SK-N-SH treated with all-trans-retinoic acid at 6 μM for 48 hours (cell line): ENCODE measurements at regions not wholly inside any gene's neighbourhood (a gene's known extent, or its start where the extent isn't known, plus 50 kb on each side); places are given as distances from the start of the nearest gene placed in this dataset.

Experiments
- ATAC-seq: fragments of 200-7000 bp; cut with Tn5 transposase; 3 replicates; pipeline ENCODE4 v1.9.1; 2020; ENCODE audit warnings: mild to moderate bottlenecking, moderate library complexity
- ARNTL ChIP-seq: fragments of 450-650 bp; formaldehyde crosslinking; IDR thresholded peaks from 2 replicates; pipeline ENCODE4 v1.5.0; 2020; ENCODE audit warnings: low read depth, mild to moderate bottlenecking, moderate library complexity, borderline replicate concordance
- BACH2 ChIP-seq: fragments of 250-450 bp; sonication (Bioruptor Pico); IDR thresholded peaks from 2 replicates; pipeline ENCODE4 v1.9.0; 2021; ENCODE audit warnings: mild to moderate bottlenecking, borderline replicate concordance
- CREB5 ChIP-seq: fragments of 250-450 bp; sonication (Bioruptor Pico); IDR thresholded peaks from 2 replicates; pipeline ENCODE4 v1.5.1; 2020; ENCODE audit warnings: low read depth, mild to moderate bottlenecking, moderate library complexity
- CSDC2 ChIP-seq: fragments of 250-450 bp; sonication (Bioruptor Pico); IDR thresholded peaks from 2 replicates; pipeline ENCODE4 v1.5.0; 2020; ENCODE audit warnings: mild to moderate bottlenecking, moderate library complexity
- ESRRG ChIP-seq: fragments of 250-450 bp; sonication (Bioruptor Pico); IDR thresholded peaks from 2 replicates; pipeline ENCODE4 v1.6.1; 2021; ENCODE audit warnings: mild to moderate bottlenecking
- GLIS3 ChIP-seq: fragments of 250-450 bp; sonication (Bioruptor Pico); IDR thresholded peaks from 2 replicates; pipeline ENCODE4 v1.5.0; 2020; ENCODE audit warnings: mild to moderate bottlenecking, moderate library complexity
- ISL1 ChIP-seq: fragments of 250-450 bp; sonication (Bioruptor Pico); IDR thresholded peaks from 2 replicates; pipeline ENCODE4 v2.1.2; 2022; ENCODE audit warnings: mild to moderate bottlenecking, moderate library complexity
- OSR1 ChIP-seq: fragments of 250-450 bp; sonication (Bioruptor Pico); IDR thresholded peaks from 2 replicates; pipeline ENCODE4 v1.8.0; 2022; ENCODE audit warnings: moderate library complexity, mild to moderate bottlenecking, inconsistent platforms
- PATZ1 ChIP-seq: fragments of 250-450 bp; sonication (Bioruptor Pico); IDR thresholded peaks from 2 replicates; pipeline ENCODE4 v1.8.0; 2020; ENCODE audit warnings: mild to moderate bottlenecking, moderate library complexity, borderline replicate concordance
- PPARA ChIP-seq: fragments of 250-450 bp; sonication (Bioruptor Pico); IDR thresholded peaks from 2 replicates; pipeline ENCODE4 v1.5.0; 2020; ENCODE audit warnings: mild to moderate bottlenecking, borderline replicate concordance
- RARB ChIP-seq: fragments of 250-450 bp; sonication (Bioruptor Pico); IDR thresholded peaks from 2 replicates; pipeline ENCODE4 v1.8.0; 2021; ENCODE audit warnings: mild to moderate bottlenecking, moderate library complexity
- SNAI2 ChIP-seq: fragments of 250-450 bp; sonication (Bioruptor Pico); IDR thresholded peaks from 2 replicates; pipeline ENCODE4 v1.5.0; 2020; ENCODE audit warnings: mild to moderate bottlenecking, moderate library complexity
- TOX ChIP-seq: fragments of 250-450 bp; sonication (Bioruptor Pico); IDR thresholded peaks from 2 replicates; pipeline ENCODE4 v1.8.0; 2021; ENCODE audit warnings: mild to moderate bottlenecking, moderate library complexity, borderline replicate concordance
- TSHZ2 ChIP-seq: fragments of 250-450 bp; sonication (Bioruptor Pico); IDR thresholded peaks from 2 replicates; pipeline ENCODE4 v1.5.0; 2020; ENCODE audit warnings: mild to moderate bottlenecking, moderate library complexity
- ZC3H10 ChIP-seq: fragments of 250-450 bp; sonication (Bioruptor Pico); IDR thresholded peaks from 2 replicates; pipeline ENCODE4 v1.5.1; 2021; ENCODE audit warnings: mild to moderate bottlenecking, moderate library complexity
- ZFP3 ChIP-seq: fragments of 250-450 bp; sonication (Bioruptor Pico); IDR thresholded peaks from 2 replicates; pipeline ENCODE4 v1.5.0; 2020; ENCODE audit warnings: mild to moderate bottlenecking, moderate library complexity
- ZFP30 ChIP-seq: fragments of 450-650 bp; formaldehyde crosslinking; IDR thresholded peaks from 2 replicates; pipeline ENCODE4 v1.5.0; 2022; ENCODE audit warnings: mild to moderate bottlenecking, moderate library complexity
- ZNF565 ChIP-seq: fragments of 450-650 bp; formaldehyde crosslinking; conservative IDR thresholded peaks from 2 replicates; pipeline ENCODE4 v1.5.0; 2020; ENCODE audit warnings: low read depth, mild to moderate bottlenecking, moderate library complexity
- ZNF70 ChIP-seq: fragments of 450-650 bp; formaldehyde crosslinking; IDR thresholded peaks from 2 replicates; pipeline ENCODE4 v1.5.0; 2020; ENCODE audit warnings: mild to moderate bottlenecking, moderate library complexity
- ZNF8 ChIP-seq: fragments of 450-650 bp; formaldehyde crosslinking; IDR thresholded peaks from 2 replicates; pipeline ENCODE4 v1.5.0; 2020; ENCODE audit warnings: mild to moderate bottlenecking, moderate library complexity
- TF ChIP-seq, protein P1 (sequence below): fragments of 250-450 bp; sonication (Bioruptor Pico); IDR thresholded peaks from 2 replicates; pipeline ENCODE4 v1.5.1; 2021; ENCODE audit warnings: mild to moderate bottlenecking, moderate library complexity
- TF ChIP-seq, protein P2 (sequence below): fragments of 250-450 bp; sonication (Bioruptor Pico); IDR thresholded peaks from 2 replicates; pipeline ENCODE4 v1.8.0; 2021; ENCODE audit warnings: low read depth, mild to moderate bottlenecking, moderate library complexity, borderline replicate concordance

GRCh38 chr6:111975466-111975865 lies 78.4 kb upstream of the CCN6 start:
- TF ChIP-seq ZNF8 (no peak), ZNF70 (CRISPR knock-in tag) (no peak), ZFP30 (no peak), ESRRG (CRISPR knock-in tag) (no peak), GLIS3 (CRISPR knock-in tag) (no peak), ISL1 (CRISPR knock-in tag) (no peak), CREB5 (no peak), ZC3H10 (CRISPR knock-in tag) (no peak), PPARA (CRISPR knock-in tag) (no peak), ZFP3 (no peak), TOX (CRISPR knock-in tag) (no peak), BACH2 (CRISPR knock-in tag) (no peak), TSHZ2 (CRISPR knock-in tag) (no peak), SNAI2 (CRISPR knock-in tag) (no peak), PATZ1 (CRISPR knock-in tag) (no peak), ARNTL (CRISPR knock-in tag) (no peak), ZNF565 (no peak), RARB (no peak), CSDC2 (CRISPR knock-in tag) (no peak)
- TF ChIP-seq, protein P1, sequence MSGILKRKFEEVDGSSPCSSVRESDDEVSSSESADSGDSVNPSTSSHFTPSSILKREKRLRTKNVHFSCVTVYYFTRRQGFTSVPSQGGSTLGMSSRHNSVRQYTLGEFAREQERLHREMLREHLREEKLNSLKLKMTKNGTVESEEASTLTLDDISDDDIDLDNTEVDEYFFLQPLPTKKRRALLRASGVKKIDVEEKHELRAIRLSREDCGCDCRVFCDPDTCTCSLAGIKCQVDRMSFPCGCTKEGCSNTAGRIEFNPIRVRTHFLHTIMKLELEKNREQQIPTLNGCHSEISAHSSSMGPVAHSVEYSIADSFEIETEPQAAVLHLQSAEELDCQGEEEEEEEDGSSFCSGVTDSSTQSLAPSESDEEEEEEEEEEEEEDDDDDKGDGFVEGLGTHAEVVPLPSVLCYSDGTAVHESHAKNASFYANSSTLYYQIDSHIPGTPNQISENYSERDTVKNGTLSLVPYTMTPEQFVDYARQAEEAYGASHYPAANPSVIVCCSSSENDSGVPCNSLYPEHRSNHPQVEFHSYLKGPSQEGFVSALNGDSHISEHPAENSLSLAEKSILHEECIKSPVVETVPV (CRISPR knock-in tag) = no peak
- no peak for ATAC-seq

GRCh38 chr6:111976139-111976538 lies 77.8 kb upstream of the CCN6 start:
- no peak for ATAC-seq
- TF ChIP-seq ZC3H10 (CRISPR knock-in tag) (no peak), ZNF70 (CRISPR knock-in tag) (no peak), SNAI2 (CRISPR knock-in tag) (no peak), GLIS3 (CRISPR knock-in tag) (no peak), CSDC2 (CRISPR knock-in tag) (no peak), OSR1 (CRISPR knock-in tag) (no peak), ISL1 (CRISPR knock-in tag) (no peak), BACH2 (CRISPR knock-in tag) (no peak), TOX (CRISPR knock-in tag) (no peak), ZNF565 (no peak)

GRCh38 chr6:111978532-111979149 lies 75.3 kb upstream of the CCN6 start:
- ATAC-seq = no peak
- TF ChIP-seq BACH2 (CRISPR knock-in tag) = no peak
- TF ChIP-seq CSDC2 (CRISPR knock-in tag) = no peak
- TF ChIP-seq ESRRG (CRISPR knock-in tag) = no peak
- no peak for TF ChIP-seq ZNF565
- TF ChIP-seq, protein P1 (CRISPR knock-in tag) = no peak
- TF ChIP-seq TOX (CRISPR knock-in tag) = no peak
- TF ChIP-seq TSHZ2 (CRISPR knock-in tag) = no peak
- TF ChIP-seq, protein P2, sequence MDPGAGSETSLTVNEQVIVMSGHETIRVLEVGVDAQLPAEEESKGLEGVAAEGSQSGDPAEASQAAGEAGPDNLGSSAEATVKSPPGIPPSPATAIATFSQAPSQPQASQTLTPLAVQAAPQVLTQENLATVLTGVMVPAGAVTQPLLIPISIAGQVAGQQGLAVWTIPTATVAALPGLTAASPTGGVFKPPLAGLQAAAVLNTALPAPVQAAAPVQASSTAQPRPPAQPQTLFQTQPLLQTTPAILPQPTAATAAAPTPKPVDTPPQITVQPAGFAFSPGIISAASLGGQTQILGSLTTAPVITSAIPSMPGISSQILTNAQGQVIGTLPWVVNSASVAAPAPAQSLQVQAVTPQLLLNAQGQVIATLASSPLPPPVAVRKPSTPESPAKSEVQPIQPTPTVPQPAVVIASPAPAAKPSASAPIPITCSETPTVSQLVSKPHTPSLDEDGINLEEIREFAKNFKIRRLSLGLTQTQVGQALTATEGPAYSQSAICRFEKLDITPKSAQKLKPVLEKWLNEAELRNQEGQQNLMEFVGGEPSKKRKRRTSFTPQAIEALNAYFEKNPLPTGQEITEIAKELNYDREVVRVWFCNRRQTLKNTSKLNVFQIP (CRISPR knock-in tag) = no peak
- no peak for TF ChIP-seq ARNTL (CRISPR knock-in tag)
- TF ChIP-seq CREB5 = no peak
